Esophagus squamous epithelium (tissue), 4 donors: ENCODE measurements at regions not wholly inside any gene's neighbourhood (a gene's known extent, or its start where the extent isn't known, plus 50 kb on each side); places are given as distances from the start of the nearest gene placed in this dataset.

ENCODE experiments used
- POLR2A ChIP-seq, 4 donors: fragments of 450-650 bp; IDR thresholded peaks; one replicate each; pipeline ENCODE4 v1.6.1; 2017; ENCODE audit warnings: antibody characterized with exemption in 4 of 4, mild to moderate bottlenecking in 4 of 4, moderate library complexity in 3 of 4
- TF ChIP-seq, protein P1 (sequence below), 6 experiments: fragments of 450-650 bp in 4 of 6; fragments of 200-600 bp in 2 of 6; sonication (generic) in 2 of 6; IDR thresholded peaks; one replicate each; pipeline ENCODE4 v1.5.1; 2016 to 2019; ENCODE audit warnings: antibody characterized with exemption in 6 of 6, mild to moderate bottlenecking in 4 of 6, moderate library complexity in 4 of 6

GRCh38 chr12:89165703-89166102 is 186.6 kb downstream of the DUSP6 start:
- TF ChIP-seq, protein P1, sequence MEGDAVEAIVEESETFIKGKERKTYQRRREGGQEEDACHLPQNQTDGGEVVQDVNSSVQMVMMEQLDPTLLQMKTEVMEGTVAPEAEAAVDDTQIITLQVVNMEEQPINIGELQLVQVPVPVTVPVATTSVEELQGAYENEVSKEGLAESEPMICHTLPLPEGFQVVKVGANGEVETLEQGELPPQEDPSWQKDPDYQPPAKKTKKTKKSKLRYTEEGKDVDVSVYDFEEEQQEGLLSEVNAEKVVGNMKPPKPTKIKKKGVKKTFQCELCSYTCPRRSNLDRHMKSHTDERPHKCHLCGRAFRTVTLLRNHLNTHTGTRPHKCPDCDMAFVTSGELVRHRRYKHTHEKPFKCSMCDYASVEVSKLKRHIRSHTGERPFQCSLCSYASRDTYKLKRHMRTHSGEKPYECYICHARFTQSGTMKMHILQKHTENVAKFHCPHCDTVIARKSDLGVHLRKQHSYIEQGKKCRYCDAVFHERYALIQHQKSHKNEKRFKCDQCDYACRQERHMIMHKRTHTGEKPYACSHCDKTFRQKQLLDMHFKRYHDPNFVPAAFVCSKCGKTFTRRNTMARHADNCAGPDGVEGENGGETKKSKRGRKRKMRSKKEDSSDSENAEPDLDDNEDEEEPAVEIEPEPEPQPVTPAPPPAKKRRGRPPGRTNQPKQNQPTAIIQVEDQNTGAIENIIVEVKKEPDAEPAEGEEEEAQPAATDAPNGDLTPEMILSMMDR (IDR thresholded peaks at IDR 0.05), result no peak
- TF ChIP-seq POLR2A (IDR thresholded peaks at IDR 0.05), result no peak
